Progenitor cell of endocrine pancreas (in vitro differentiated cells): ENCODE measurements at regions not wholly inside any gene's neighbourhood (a gene's known extent, or its start where the extent isn't known, plus 50 kb on each side); places are given as distances from the start of the nearest gene placed in this dataset.

Source experiments
- DNase-seq: peaks from one replicate; pipeline ENCODE4 v3.0.0; 2021; ENCODE audit warnings: low spot score; ENCODE audit not compliant: unreplicated experiment
- H3K27ac Mint-ChIP-seq: 2 replicates; pipeline ENCODE4 v1.8.0; 2021; ENCODE audit warnings: mild to moderate bottlenecking, moderate library complexity, mixed read lengths
- H3K27me3 Mint-ChIP-seq: 2 replicates; pipeline ENCODE4 v1.8.0; 2021; ENCODE audit warnings: mixed read lengths
- H3K36me3 Mint-ChIP-seq: 2 replicates; pipeline ENCODE4 v1.8.0; 2022; ENCODE audit warnings: mixed read lengths; ENCODE audit not compliant: insufficient read depth
- H3K4me1 Mint-ChIP-seq: 2 replicates; pipeline ENCODE4 v1.8.0; 2021; ENCODE audit warnings: low read depth, mixed read lengths
- H3K4me3 Mint-ChIP-seq: 2 replicates; pipeline ENCODE4 v1.8.0; 2021; ENCODE audit warnings: low read depth, mild to moderate bottlenecking, moderate library complexity, mixed read lengths
- H3K9me3 Mint-ChIP-seq: 2 replicates; pipeline ENCODE4 v1.8.0; 2021; ENCODE audit warnings: low read depth, mixed read lengths
- TF ChIP-seq, protein P1 (sequence below): fragments of 200-600 bp; sonication (generic); IDR thresholded peaks from one replicate; pipeline ENCODE4 v1.5.0; 2021; ENCODE audit warnings: antibody characterized with exemption, mild to moderate bottlenecking; ENCODE audit not compliant: unreplicated experiment

DNA sequence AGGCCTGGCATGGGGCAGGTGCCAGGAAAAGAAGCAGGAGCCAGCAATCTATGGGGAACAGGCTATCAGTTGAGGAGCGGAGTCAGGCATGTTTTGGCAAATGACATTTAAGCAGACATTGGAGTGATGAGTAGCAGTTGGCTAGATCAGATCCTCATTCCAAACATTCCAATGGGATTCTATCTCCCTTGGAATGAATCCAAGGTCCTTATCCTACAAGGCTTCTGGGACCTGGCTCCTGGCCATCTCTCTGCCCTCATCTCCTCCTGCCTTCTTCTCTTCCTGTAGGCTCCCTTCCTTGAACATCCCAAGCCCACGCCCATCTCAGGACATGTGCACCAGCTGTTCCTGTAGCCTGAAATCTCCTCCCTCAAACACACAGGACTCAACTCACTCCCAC lies 1074.5 kb downstream of the TBC1D22A start:
- Mint-ChIP-seq H3K4me3 (no peak overlapping the region), H3K36me3 (no peaks in the 10 kb centered on the region), H3K27me3 (peaks cover 18% of the 10 kb centered on the region), H3K9me3 (no peaks in the 10 kb centered on the region), H3K4me1 (no peaks in the 10 kb centered on the region), H3K27ac (no peak overlapping the region)
- TF ChIP-seq, protein P1, sequence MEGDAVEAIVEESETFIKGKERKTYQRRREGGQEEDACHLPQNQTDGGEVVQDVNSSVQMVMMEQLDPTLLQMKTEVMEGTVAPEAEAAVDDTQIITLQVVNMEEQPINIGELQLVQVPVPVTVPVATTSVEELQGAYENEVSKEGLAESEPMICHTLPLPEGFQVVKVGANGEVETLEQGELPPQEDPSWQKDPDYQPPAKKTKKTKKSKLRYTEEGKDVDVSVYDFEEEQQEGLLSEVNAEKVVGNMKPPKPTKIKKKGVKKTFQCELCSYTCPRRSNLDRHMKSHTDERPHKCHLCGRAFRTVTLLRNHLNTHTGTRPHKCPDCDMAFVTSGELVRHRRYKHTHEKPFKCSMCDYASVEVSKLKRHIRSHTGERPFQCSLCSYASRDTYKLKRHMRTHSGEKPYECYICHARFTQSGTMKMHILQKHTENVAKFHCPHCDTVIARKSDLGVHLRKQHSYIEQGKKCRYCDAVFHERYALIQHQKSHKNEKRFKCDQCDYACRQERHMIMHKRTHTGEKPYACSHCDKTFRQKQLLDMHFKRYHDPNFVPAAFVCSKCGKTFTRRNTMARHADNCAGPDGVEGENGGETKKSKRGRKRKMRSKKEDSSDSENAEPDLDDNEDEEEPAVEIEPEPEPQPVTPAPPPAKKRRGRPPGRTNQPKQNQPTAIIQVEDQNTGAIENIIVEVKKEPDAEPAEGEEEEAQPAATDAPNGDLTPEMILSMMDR = no peak
- DNase-seq = no peak

GRCh38 chr22:47835726-47836125 lies 1073.3 kb downstream of the TBC1D22A start:
- Mint-ChIP-seq H3K36me3 (no peaks in the 10 kb centered on the region), H3K9me3 (no peaks in the 10 kb centered on the region), H3K4me3 (no peak overlapping the region), H3K27me3 (peaks cover 14% of the 10 kb centered on the region), H3K4me1 (no peaks in the 10 kb centered on the region), H3K27ac (no peak overlapping the region)
- no peak for DNase-seq
- TF ChIP-seq, protein P1 = no peak

GRCh38 chr22:47826016-47826415 lies 1063.6 kb downstream of the TBC1D22A start:
- H3K36me3 Mint-ChIP-seq = no peaks in the 10 kb centered on the region
- H3K9me3 Mint-ChIP-seq = peaks cover 7% of the 10 kb centered on the region
- no peak overlapping the region for H3K27ac Mint-ChIP-seq
- no peaks in the 10 kb centered on the region for H3K4me1 Mint-ChIP-seq
- TF ChIP-seq, protein P1 = no peak
- H3K4me3 Mint-ChIP-seq = no peak overlapping the region
- peaks cover 8% of the 10 kb centered on the region for H3K27me3 Mint-ChIP-seq
- no peak for DNase-seq

DNA sequence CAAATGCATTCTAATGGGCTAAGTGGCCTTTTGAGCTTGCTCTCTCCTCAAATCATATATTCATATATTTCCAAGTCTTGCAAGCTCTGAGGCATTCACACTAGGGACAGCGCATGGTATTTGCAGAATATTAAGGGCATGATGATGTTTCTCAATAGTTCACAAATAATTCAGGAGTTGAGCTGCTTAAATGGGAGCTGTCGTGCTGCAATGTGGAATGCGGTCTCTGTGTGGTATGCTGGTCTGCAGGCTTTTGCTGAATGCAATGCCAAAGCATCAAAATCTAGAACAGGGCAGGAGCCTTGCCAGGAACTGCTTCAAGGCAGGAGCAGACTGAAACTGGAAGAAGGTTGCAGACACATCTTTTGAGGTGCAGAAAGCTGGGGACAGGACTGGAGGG lies 1060.0 kb downstream of the TBC1D22A start:
- TF ChIP-seq, protein P1 = no peak
- Mint-ChIP-seq H3K4me3 (no peak overlapping the region), H3K27ac (no peak overlapping the region), H3K36me3 (no peaks in the 10 kb centered on the region), H3K9me3 (peaks cover 2% of the 10 kb centered on the region), H3K27me3 (peaks cover 3% of the 10 kb centered on the region), H3K4me1 (no peaks in the 10 kb centered on the region)
- DNase-seq = no peak

- Mint-ChIP-seq H3K4me1 (no peaks in the 10 kb centered on the region), H3K27ac (no peak overlapping the region), H3K9me3 (peaks cover 6% of the 10 kb centered on the region), H3K4me3 (no peak overlapping the region), H3K36me3 (no peaks in the 10 kb centered on the region), H3K27me3 (no peaks in the 10 kb centered on the region)
- TF ChIP-seq, protein P1 = no peak
- DNase-seq = no peak
These were observed 1056.0 kb downstream of the TBC1D22A start for GRCh38 chr22:47818496-47818895.

DNA sequence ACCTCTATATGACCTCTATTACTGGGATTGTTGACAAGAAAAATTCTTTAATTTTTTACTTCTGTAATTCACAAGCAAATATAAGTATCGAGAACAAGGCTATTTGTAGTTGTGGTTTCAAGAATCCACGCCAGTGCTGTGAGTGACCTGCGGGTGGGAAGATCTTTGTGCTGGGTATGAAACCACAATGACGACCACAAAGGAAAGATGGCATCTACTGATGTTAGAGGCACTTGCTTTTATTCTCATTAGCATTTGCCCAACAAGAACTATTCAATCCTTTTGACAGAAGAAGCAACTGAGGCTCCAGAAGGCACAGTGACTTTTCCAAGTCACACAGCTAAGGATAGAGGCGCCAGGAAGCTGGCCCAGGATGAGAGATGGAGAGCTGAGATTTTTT lies 1054.9 kb downstream of the TBC1D22A start:
- Mint-ChIP-seq H3K36me3 (no peaks in the 10 kb centered on the region), H3K27ac (no peak overlapping the region), H3K27me3 (peaks cover 2% of the 10 kb centered on the region), H3K4me1 (no peaks in the 10 kb centered on the region), H3K4me3 (no peak overlapping the region), H3K9me3 (peaks cover 6% of the 10 kb centered on the region)
- TF ChIP-seq, protein P1 = no peak
- no peak for DNase-seq
